Calu3 (cell line): ENCODE measurements at regions not wholly inside any gene's neighbourhood (a gene's known extent, or its start where the extent isn't known, plus 50 kb on each side); places are given as distances from the start of the nearest gene placed in this dataset.

Experiments
- BruUV-seq: library from RNA; stranded (reverse); fragments of 400-500 nt; replicated peaks from 2 replicates; lab custom pipeline; 2021; lab: Mats Ljungman, UMichigan
- CTCF ChIA-PET: fragments of 300-600 bp; sonication (Branson Sonifier 250); formaldehyde crosslinking; loops from one replicate; lab custom pipeline; 2022; ENCODE audit warnings: antibody characterized with exemption; lab: Charles Lee
- DNase-seq: peaks from one replicate; pipeline ENCODE4 v3.0.0; 2022
- H3K27ac Mint-ChIP-seq: one replicate; pipeline ENCODE4 v1.8.0; 2022; ENCODE audit warnings: mixed read lengths; ENCODE audit not compliant: unreplicated experiment
- H3K27me3 Mint-ChIP-seq: one replicate; pipeline ENCODE4 v1.8.0; 2022; ENCODE audit warnings: mixed read lengths; ENCODE audit not compliant: unreplicated experiment
- H3K36me3 Mint-ChIP-seq: one replicate; pipeline ENCODE4 v1.8.0; 2022; ENCODE audit warnings: mild to moderate bottlenecking, moderate library complexity, mixed read lengths; ENCODE audit not compliant: insufficient read depth, unreplicated experiment
- H3K4me1 Mint-ChIP-seq: one replicate; pipeline ENCODE4 v1.8.0; 2022; ENCODE audit warnings: mild to moderate bottlenecking, low read depth, mixed read lengths; ENCODE audit not compliant: unreplicated experiment
- H3K4me3 Mint-ChIP-seq: one replicate; pipeline ENCODE4 v1.8.0; 2022; ENCODE audit warnings: mild to moderate bottlenecking, low read depth, moderate library complexity, mixed read lengths; ENCODE audit not compliant: unreplicated experiment
- H3K9me3 Mint-ChIP-seq: one replicate; pipeline ENCODE4 v1.8.0; 2022; ENCODE audit warnings: low read depth, mixed read lengths; ENCODE audit not compliant: unreplicated experiment
- intact Hi-C: fragments of 100-400 bp; cut with micrococcal nuclease; formaldehyde crosslinking; loops from one replicate; pipeline ENCODE4 v1.10.0; 2022; ENCODE audit not compliant: unreplicated experiment
- TF ChIP-seq, protein P1 (sequence below): fragments of 200-600 bp; IDR thresholded peaks from one replicate; pipeline ENCODE4 v1.8.0; 2022; ENCODE audit warnings: antibody characterized with exemption; ENCODE audit not compliant: unreplicated experiment

DNA sequence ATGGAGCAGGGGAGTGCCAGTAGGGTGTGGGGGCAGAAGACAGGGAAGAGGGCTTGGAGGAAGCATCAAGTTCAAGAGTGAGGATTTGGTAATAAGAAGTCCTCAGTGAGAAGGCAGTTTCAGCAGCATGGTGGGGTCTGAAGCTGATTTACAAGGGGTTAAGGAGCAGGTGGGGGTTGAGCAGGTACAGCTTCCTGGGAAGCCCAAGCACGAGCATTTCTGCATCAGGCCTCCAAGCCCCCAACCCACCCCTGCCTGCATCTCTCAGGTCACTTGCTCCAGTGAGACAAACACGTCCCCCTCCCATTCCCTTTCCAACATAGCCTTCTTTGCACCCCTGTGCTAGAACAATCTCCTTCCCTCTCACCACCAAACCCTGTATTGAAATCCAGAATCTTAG, 574.7 kb downstream of the MATN1 start:
- Mint-ChIP-seq H3K9me3 (peaks cover 6% of the 10 kb centered on the region), H3K27ac (no peak overlapping the region), H3K4me1 (no peaks in the 10 kb centered on the region), H3K27me3 (peaks cover 58% of the 10 kb centered on the region), H3K4me3 (no peak overlapping the region), H3K36me3 (no peaks in the 10 kb centered on the region)
- CTCF ChIA-PET = no interaction called here
- no peak for DNase-seq
- intact Hi-C loops = no loop called here
- TF ChIP-seq, protein P1, sequence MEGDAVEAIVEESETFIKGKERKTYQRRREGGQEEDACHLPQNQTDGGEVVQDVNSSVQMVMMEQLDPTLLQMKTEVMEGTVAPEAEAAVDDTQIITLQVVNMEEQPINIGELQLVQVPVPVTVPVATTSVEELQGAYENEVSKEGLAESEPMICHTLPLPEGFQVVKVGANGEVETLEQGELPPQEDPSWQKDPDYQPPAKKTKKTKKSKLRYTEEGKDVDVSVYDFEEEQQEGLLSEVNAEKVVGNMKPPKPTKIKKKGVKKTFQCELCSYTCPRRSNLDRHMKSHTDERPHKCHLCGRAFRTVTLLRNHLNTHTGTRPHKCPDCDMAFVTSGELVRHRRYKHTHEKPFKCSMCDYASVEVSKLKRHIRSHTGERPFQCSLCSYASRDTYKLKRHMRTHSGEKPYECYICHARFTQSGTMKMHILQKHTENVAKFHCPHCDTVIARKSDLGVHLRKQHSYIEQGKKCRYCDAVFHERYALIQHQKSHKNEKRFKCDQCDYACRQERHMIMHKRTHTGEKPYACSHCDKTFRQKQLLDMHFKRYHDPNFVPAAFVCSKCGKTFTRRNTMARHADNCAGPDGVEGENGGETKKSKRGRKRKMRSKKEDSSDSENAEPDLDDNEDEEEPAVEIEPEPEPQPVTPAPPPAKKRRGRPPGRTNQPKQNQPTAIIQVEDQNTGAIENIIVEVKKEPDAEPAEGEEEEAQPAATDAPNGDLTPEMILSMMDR = no peak
- no TSS peak for BruUV-seq

DNA sequence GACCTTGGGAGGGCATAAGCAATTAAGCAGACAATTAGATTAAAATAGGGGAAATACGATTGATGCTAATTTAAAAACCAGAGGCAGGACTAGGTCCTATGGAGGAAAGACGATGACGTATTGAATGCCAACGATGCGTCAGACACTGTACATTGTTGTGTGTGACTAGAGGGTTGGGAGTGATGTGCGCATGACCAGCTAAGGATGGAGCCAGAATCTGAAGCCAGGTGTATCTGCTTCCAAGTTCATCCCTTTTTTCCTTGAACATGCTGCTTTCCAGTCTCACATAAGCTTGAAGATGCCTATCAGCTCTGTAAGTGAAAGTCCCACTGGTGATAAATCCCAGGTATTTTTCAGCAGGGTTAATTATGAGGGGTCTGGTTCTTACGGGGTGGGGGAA, 576.2 kb downstream of the MATN1 start:
- TF ChIP-seq, protein P1 = no peak
- DNase-seq = no peak
- intact Hi-C loops = no loop called here
- H3K36me3 Mint-ChIP-seq = no peaks in the 10 kb centered on the region
- CTCF ChIA-PET = no interaction called here
- H3K27me3 Mint-ChIP-seq = peaks cover 60% of the 10 kb centered on the region
- no peaks in the 10 kb centered on the region for H3K4me1 Mint-ChIP-seq
- no TSS peak for BruUV-seq
- no peak overlapping the region for H3K27ac Mint-ChIP-seq
- H3K9me3 Mint-ChIP-seq = peaks cover 6% of the 10 kb centered on the region
- no peak overlapping the region for H3K4me3 Mint-ChIP-seq

DNA sequence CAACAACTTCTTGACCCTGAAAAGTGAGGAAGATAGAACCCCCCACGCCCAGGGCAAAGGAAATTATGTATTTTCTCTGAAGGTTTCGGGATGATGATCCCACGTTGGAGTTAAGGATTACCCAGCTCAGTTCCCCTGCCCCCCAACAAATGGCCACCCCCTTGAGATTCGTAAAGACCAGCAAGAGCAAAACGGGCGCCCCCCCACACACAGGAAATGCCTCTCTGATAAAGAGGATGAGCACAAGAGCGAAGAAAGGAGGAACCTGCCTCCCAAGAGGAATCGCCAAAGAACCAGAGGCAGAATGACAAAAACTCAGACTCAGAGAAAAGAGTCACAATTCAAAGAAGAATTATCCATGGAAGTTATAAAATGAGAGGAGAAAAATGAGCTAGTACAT, 576.9 kb downstream of the MATN1 start:
- CTCF ChIA-PET = no interaction called here
- no peaks in the 10 kb centered on the region for H3K4me1 Mint-ChIP-seq
- H3K9me3 Mint-ChIP-seq = peaks cover 5% of the 10 kb centered on the region
- H3K27ac Mint-ChIP-seq = no peak overlapping the region
- H3K4me3 Mint-ChIP-seq = no peak overlapping the region
- H3K36me3 Mint-ChIP-seq = no peaks in the 10 kb centered on the region
- H3K27me3 Mint-ChIP-seq = peaks cover 66% of the 10 kb centered on the region
- TF ChIP-seq, protein P1 = no peak
- no TSS peak for BruUV-seq
- DNase-seq = no peak
- intact Hi-C loops = no loop called here

DNA sequence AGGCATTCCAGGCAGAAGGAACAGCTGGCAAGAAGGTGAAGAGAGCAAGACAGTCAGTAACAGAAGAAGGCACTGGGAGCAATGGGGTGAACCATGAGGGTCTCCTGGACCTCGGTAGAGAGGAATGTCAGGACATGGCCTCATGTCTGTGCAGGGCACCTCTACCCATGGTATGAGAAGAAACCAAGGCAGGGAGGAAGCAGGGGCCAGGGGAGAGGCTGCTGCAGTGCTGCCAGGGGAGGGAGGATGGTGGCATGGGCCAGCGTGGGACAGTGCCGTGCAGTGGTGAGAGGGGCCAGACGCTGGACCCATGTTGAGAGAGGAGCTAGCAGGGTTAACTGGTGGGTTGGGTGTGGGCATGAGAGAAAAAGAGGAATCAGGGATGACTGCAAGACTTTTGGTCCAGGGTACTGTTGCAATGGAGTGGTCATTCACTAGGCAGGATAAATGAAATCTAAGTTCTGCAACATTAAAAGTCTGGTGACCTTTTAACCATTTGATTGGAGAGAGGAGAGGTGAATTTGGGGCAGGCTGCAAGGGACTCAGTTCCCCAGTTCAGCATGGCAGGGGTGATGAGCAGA, 577.6 kb downstream of the MATN1 start:
- Mint-ChIP-seq H3K27me3 (peaks cover 73% of the 10 kb centered on the region), H3K27ac (no peak overlapping the region), H3K9me3 (no peaks in the 10 kb centered on the region), H3K36me3 (no peaks in the 10 kb centered on the region), H3K4me3 (no peak overlapping the region), H3K4me1 (no peaks in the 10 kb centered on the region)
- CTCF ChIA-PET = no interaction called here
- no TSS peak for BruUV-seq
- intact Hi-C loops = no loop called here
- no peak for DNase-seq
- TF ChIP-seq, protein P1 = no peak
